GM13977 (cell line): ENCODE measurements at regions not wholly inside any gene's neighbourhood (a gene's known extent, or its start where the extent isn't known, plus 50 kb on each side); places are given as distances from the start of the nearest gene placed in this dataset.

ENCODE experiments used
- DNase-seq: peaks from one replicate; pipeline ENCODE4 v3.0.0; 2012; ENCODE audit warnings: low spot score
- in situ Hi-C: fragments of 300-500 bp; cut with MboI; formaldehyde crosslinking; loops from one replicate; pipeline ENCODE4 v1.12.0; 2022; ENCODE audit warnings: low sequenced_read_pairs, low pct_unique_long_range_greater_than_20kb, mixed read lengths, inconsistent platforms; ENCODE audit not compliant: unreplicated experiment
- TF ChIP-seq, protein P1 (sequence below): IDR thresholded peaks from 2 replicates; pipeline ENCODE4 v1.5.1; 2012; ENCODE audit warnings: mild to moderate bottlenecking, control low read depth; ENCODE audit not compliant: insufficient read depth; ENCODE audit errors: extremely low read depth, missing control alignments

- in situ Hi-C loops = no loop called here
- TF ChIP-seq, protein P1, sequence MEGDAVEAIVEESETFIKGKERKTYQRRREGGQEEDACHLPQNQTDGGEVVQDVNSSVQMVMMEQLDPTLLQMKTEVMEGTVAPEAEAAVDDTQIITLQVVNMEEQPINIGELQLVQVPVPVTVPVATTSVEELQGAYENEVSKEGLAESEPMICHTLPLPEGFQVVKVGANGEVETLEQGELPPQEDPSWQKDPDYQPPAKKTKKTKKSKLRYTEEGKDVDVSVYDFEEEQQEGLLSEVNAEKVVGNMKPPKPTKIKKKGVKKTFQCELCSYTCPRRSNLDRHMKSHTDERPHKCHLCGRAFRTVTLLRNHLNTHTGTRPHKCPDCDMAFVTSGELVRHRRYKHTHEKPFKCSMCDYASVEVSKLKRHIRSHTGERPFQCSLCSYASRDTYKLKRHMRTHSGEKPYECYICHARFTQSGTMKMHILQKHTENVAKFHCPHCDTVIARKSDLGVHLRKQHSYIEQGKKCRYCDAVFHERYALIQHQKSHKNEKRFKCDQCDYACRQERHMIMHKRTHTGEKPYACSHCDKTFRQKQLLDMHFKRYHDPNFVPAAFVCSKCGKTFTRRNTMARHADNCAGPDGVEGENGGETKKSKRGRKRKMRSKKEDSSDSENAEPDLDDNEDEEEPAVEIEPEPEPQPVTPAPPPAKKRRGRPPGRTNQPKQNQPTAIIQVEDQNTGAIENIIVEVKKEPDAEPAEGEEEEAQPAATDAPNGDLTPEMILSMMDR = no peak
- no peak for DNase-seq
Measured at GRCh38 chr5:159629158-159629557, 287.1 kb upstream of the ADRA1B start.

DNA sequence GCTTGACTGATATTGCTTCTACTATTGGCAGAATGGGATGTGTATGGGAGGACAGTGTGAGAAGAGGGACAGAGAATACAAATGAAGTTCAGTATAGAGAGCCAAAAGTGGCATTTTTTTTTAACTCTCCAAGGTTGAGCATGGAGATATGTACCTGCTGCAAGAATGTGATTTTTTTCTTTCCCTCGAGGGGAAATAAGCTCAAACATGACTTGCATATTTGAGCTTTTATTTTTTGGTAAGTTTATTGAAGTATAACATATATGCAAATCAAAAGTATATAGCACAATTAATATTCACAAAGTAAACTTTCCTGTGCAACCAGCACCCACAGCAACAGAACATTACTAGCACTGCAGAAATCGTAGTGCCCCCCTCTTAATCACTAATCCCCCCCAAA lies 285.7 kb upstream of the ADRA1B start:
- in situ Hi-C loops = no loop called here
- TF ChIP-seq, protein P1 = no peak
- no peak for DNase-seq

DNA sequence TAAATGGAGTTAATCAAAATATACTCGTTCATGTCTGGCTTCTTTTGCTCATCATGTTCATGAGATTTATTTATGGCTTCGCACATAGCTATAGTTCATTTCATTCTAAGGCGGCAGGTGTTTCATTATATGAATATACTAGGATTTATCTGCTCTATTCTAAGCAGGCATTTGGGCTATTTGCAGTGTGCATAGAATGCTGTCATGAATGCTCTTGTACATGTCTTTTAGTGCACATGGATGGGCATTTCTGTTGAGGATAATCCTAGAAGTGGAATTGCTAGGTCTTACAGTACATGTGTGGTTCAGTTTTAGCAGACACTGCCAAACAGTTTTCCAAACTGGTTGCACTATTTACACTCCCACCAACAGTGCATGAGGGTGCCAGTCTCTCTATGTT lies 285.3 kb upstream of the ADRA1B start:
- DNase-seq = no peak
- in situ Hi-C loops = no loop called here
- TF ChIP-seq, protein P1 = no peak

- TF ChIP-seq, protein P1 = no peak
- in situ Hi-C loops = no loop called here
Measured at GRCh38 chr5:159632866-159633265, 283.4 kb upstream of the ADRA1B start.

GRCh38 chr5:159638481-159638880 lies 277.8 kb upstream of the ADRA1B start:
- TF ChIP-seq, protein P1 = no peak
- in situ Hi-C loops = no loop called here

More at GRCh38 chr5:159632866-159633265, 283.4 kb upstream of the ADRA1B start:
- no peak for DNase-seq

GRCh38 chr5:159638954-159639559 lies 277.2 kb upstream of the ADRA1B start:
- in situ Hi-C loops = no loop called here
- TF ChIP-seq, protein P1 = no peak
- DNase-seq = no peak

More at GRCh38 chr5:159638481-159638880, 277.8 kb upstream of the ADRA1B start:
- no peak for DNase-seq
